Retinal pigment epithelial cell (primary cell): ENCODE measurements at regions not wholly inside any gene's neighbourhood (a gene's known extent, or its start where the extent isn't known, plus 50 kb on each side); places are given as distances from the start of the nearest gene placed in this dataset.

Experiments used
- DNase-seq: peaks from one replicate; pipeline ENCODE4 v3.0.0-alpha.2; 2010; ENCODE audit warnings: low read depth
- H3K4me3 ChIP-seq: 2 replicates; pipeline ENCODE4 v1.5.1; 2011; ENCODE audit warnings: mild to moderate bottlenecking, low read length, control low read depth, moderate library complexity
- TF ChIP-seq, protein P1 (sequence below): conservative IDR thresholded peaks from 2 replicates; pipeline ENCODE4 v1.5.1; 2011; ENCODE audit warnings: low read depth, low read length, control low read depth, inconsistent platforms

DNA sequence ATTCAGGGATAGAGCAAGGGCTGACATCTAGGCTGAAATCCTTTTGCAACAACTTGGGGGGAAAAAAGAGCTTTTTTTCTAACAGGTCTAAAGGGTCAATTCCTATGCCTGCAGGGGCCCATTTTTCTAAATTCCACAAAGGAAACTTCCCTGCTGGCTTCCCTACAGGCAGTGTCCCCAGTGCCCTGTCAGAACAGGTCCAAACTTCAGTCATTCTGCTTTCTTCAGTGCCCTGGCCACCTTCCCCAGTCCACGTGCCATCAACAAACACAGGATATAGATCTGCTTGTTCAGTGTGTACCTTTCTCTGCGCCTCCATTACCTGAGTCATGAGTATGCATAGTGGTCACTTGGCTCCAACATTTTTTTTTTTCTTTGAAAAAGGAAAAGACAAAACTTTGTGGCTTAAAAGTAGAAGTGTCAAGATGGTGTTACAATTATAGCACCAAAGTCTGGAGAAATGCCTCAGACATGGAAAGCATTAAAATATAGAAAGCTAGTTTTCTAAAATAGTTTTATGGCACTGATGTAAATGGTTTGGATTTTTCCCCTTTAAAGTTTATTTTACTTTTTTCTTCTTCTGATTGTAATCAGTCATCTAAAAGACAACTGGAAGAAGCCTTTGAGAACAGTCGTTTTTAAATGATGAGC is 84.0 kb upstream of the JADE1 start:
- H3K4me3 ChIP-seq = no peak overlapping the region
- no peak for DNase-seq
- TF ChIP-seq, protein P1, sequence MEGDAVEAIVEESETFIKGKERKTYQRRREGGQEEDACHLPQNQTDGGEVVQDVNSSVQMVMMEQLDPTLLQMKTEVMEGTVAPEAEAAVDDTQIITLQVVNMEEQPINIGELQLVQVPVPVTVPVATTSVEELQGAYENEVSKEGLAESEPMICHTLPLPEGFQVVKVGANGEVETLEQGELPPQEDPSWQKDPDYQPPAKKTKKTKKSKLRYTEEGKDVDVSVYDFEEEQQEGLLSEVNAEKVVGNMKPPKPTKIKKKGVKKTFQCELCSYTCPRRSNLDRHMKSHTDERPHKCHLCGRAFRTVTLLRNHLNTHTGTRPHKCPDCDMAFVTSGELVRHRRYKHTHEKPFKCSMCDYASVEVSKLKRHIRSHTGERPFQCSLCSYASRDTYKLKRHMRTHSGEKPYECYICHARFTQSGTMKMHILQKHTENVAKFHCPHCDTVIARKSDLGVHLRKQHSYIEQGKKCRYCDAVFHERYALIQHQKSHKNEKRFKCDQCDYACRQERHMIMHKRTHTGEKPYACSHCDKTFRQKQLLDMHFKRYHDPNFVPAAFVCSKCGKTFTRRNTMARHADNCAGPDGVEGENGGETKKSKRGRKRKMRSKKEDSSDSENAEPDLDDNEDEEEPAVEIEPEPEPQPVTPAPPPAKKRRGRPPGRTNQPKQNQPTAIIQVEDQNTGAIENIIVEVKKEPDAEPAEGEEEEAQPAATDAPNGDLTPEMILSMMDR = no peak

DNA sequence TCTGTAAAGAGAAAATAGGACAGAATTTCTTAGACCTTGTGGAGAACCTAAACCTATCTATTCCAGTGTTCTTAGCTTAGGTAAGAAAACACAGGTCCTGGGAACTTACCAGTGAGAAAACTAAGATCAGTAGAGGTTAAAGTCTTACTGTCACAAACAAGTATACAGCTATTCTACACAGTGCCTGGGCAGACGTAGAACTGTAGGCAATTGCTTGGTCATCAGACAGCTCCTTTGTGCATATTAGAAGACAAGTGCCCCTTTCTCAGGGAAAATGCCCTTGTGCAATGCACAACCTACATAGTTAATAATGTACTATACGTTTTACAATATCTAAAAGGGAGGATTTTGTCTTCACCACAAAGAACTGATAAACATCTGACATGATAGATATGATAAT is 86.6 kb upstream of the JADE1 start:
- DNase-seq = no peak
- no peak overlapping the region for H3K4me3 ChIP-seq

DNA sequence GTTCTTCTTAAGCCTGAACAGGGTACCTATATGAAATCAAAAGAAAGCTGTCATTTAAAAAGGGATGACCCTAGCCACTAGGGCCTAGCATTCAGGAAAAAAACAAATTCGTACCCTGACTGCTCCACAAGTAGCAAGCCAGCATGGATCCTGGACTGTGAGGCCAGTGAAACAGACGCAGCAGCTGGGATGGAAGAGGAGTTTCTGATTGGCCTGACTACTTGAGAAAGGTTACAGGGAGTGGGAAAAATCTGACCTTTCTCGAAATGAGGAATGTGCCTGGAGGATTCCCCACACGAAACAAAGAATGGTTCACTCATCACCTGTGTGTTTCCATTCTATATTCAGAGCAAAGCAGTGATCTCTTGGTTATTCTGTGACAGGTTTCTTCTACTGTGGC is 87.6 kb upstream of the JADE1 start:
- H3K4me3 ChIP-seq = no peak overlapping the region
- TF ChIP-seq, protein P1 = no peak
- DNase-seq = no peak

More for the DNA sequence above, 86.6 kb upstream of the JADE1 start:
- TF ChIP-seq, protein P1 = no peak

DNA sequence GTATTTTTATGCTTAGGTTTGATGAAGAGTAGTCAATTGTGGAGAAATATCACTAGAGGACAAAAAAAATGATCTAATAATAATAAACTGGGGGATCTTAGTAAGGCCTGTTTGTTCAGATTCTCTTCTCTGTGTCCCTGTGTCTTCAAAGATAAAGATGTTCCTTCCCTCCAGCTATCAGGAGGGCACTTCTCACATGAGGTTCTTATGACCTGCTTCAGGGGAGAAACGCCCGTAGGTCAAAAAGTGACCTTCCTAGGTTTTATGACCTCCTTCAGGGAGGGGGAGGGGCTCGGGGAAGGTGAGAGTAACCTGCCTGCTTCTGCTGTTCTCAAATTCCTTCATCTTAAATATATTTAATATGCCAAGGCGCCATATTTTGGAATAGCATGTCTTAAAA is 89.2 kb upstream of the JADE1 start:
- TF ChIP-seq, protein P1 = no peak
- DNase-seq = no peak

DNA sequence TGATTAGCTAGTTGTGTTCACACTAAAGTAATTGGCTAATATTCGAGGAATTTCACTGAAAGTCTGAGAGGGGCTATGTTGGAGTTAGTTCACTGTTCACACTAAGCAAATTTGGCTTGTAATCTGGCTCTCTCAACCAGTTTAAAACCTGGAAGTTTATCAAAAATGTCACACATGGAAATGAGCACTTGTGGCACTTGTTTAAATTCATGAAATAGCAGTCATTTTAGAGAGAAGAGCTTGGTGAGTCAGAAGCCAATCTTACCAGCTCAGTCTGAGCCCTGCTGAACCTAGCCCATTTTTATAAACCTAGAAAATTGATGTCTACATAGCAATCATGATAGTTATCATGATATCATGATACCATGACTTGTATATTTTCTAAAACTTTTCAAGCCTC is 90.7 kb upstream of the JADE1 start:
- peak; percentile 62 for DNase-seq
- TF ChIP-seq, protein P1 = no peak
- H3K4me3 ChIP-seq = no peak overlapping the region

More for the DNA sequence above, 89.2 kb upstream of the JADE1 start:
- no peak overlapping the region for H3K4me3 ChIP-seq

DNA sequence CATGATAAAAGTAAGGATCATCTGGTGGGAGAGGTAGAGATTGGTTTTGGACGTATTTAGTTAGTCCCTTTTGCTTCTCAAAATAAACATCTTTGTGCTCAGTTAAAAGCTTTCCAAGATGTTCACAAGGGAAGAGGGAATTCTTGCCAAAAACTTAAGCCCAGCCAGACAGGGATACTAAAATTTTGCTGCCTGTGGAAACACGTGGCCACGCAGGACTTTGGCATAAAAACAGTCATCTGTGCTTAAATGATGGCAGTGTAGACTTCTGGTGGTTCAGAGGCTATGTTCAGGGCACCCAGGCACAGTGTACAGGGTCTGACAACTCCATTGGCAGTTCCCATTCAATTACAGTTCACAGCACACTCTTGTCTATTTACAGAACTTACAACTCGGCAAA is 93.2 kb upstream of the JADE1 start:
- no peak overlapping the region for H3K4me3 ChIP-seq
- TF ChIP-seq, protein P1 = no peak
- no peak for DNase-seq

DNA sequence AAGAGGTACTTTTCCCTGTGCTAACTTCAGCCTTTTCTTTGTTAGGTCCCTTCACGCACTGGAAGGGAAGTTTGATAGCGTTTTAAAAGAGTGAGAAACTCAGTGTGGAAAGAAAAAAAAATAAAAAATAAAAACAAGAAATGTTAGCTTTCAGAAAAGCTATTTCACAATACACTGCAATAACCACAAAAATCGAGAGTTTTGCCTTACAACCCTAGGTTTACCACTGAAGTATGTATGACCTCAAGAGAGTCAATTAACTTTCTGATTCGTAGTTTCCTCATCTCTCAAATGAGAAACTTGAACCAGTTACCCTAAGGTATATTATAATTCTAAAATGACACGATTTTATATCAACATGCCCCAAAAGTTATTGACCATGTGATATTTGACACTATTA is 93.9 kb upstream of the JADE1 start:
- no peak overlapping the region for H3K4me3 ChIP-seq
- no peak for DNase-seq
- TF ChIP-seq, protein P1 = no peak
